Suprapubic skin (tissue), 4 donors: ENCODE measurements at regions not wholly inside any gene's neighbourhood (a gene's known extent, or its start where the extent isn't known, plus 50 kb on each side); places are given as distances from the start of the nearest gene placed in this dataset.

Experiments
- EP300 ChIP-seq: sonication (generic); formaldehyde crosslinking; IDR thresholded peaks from one replicate; pipeline ENCODE4 v1.6.1; 2017; ENCODE audit warnings: antibody characterized with exemption
- POLR2A ChIP-seq, 2 donors: fragments of 450-650 bp; IDR thresholded peaks; one replicate each; pipeline ENCODE4 v1.6.1; 2017; ENCODE audit warnings: antibody characterized with exemption in 2 of 2, mild to moderate bottlenecking in 2 of 2, moderate library complexity in 2 of 2
- POLR2AphosphoS5 ChIP-seq, 3 donors: sonication (generic); formaldehyde crosslinking; IDR thresholded peaks; one replicate each; pipeline ENCODE4 v1.6.1; 2017; ENCODE audit warnings: antibody characterized with exemption in 3 of 3
- TF ChIP-seq, protein P1 (sequence below), 2 donors: fragments of 200-600 bp in 1 of 2; fragments of 450-650 bp in 1 of 2; sonication (generic) in 1 of 2; IDR thresholded peaks; one replicate each; pipeline ENCODE4 v1.5.1; 2016 to 2019; ENCODE audit warnings: antibody characterized with exemption in 2 of 2, mild to moderate bottlenecking in 1 of 2, moderate library complexity in 1 of 2

GRCh38 chr16:9500872-9501271 is 409.4 kb downstream of the HAPSTR1 start:
- TF ChIP-seq POLR2A (IDR thresholded peaks at IDR 0.05), result no peak
- TF ChIP-seq, protein P1, sequence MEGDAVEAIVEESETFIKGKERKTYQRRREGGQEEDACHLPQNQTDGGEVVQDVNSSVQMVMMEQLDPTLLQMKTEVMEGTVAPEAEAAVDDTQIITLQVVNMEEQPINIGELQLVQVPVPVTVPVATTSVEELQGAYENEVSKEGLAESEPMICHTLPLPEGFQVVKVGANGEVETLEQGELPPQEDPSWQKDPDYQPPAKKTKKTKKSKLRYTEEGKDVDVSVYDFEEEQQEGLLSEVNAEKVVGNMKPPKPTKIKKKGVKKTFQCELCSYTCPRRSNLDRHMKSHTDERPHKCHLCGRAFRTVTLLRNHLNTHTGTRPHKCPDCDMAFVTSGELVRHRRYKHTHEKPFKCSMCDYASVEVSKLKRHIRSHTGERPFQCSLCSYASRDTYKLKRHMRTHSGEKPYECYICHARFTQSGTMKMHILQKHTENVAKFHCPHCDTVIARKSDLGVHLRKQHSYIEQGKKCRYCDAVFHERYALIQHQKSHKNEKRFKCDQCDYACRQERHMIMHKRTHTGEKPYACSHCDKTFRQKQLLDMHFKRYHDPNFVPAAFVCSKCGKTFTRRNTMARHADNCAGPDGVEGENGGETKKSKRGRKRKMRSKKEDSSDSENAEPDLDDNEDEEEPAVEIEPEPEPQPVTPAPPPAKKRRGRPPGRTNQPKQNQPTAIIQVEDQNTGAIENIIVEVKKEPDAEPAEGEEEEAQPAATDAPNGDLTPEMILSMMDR (IDR thresholded peaks at IDR 0.05), result no peak
- no peak for TF ChIP-seq EP300
- TF ChIP-seq POLR2AphosphoS5 (IDR thresholded peaks at IDR 0.05), result no peak
